Tibial artery (tissue), 4 donors: ENCODE measurements at regions not wholly inside any gene's neighbourhood (a gene's known extent, or its start where the extent isn't known, plus 50 kb on each side); places are given as distances from the start of the nearest gene placed in this dataset.

Experiments
- DNase-seq, 2 donors: peaks; one replicate each; pipeline ENCODE4 v3.0.0-alpha.2; 2019
- H3K27ac ChIP-seq, 2 donors: fragments of 200-600 bp; sonication (generic) in 1 of 2; 1 replicate in 1 of 2; 2 replicates in 1 of 2; pipeline ENCODE4 v1.5.1; 2018 to 2019; ENCODE audit warnings: mild to moderate bottlenecking in 1 of 2
- H3K27me3 ChIP-seq, 2 donors: fragments of 200-600 bp; sonication (generic) in 1 of 2; one replicate each; pipeline versions ENCODE4 v1.5.1 to v1.6.0; 2016 to 2019
- H3K36me3 ChIP-seq, 3 donors: fragments of 200-600 bp; sonication (generic) in 2 of 3; one replicate each; pipeline ENCODE4 v1.5.1; 2016 to 2019; ENCODE audit warnings: mild to moderate bottlenecking in 2 of 3
- H3K4me1 ChIP-seq, 4 donors: fragments of 200-600 bp; sonication (generic) in 2 of 4; 1 replicate in 3 of 4; 2 replicates in 1 of 4; pipeline ENCODE4 v1.5.1; 2016 to 2019
- H3K4me3 ChIP-seq, 2 donors: fragments of 200-600 bp; sonication (generic) in 1 of 2; 1 replicate in 1 of 2; 2 replicates in 1 of 2; pipeline ENCODE4 v1.5.1; 2018 to 2019; ENCODE audit warnings: mild to moderate bottlenecking in 2 of 2
- H3K9me3 ChIP-seq, 3 donors: fragments of 200-600 bp; sonication (generic) in 1 of 3; one replicate each; pipeline ENCODE4 v1.5.1; 2016 to 2019
- CTCF ChIP-seq, 2 experiments: fragments of 200-600 bp in 1 of 2; fragments of 450-650 bp in 1 of 2; IDR thresholded peaks; one replicate each; pipeline ENCODE4 v1.5.1; 2017 to 2019; ENCODE audit warnings: antibody characterized with exemption in 2 of 2, mild to moderate bottlenecking in 1 of 2, moderate library complexity in 1 of 2
- intact Hi-C: fragments of 100-400 bp; cut with DNase I; formaldehyde crosslinking; loops from one replicate; pipeline ENCODE4 v1.15.0; 2023; ENCODE audit warnings: low total_unique reads

GRCh38 chr12:91290354-91290753 is 107.7 kb upstream of the DCN start:
- Histone ChIP-seq H3K27ac (no peak overlapping the region), H3K27me3 (no peaks in the 10 kb centered on the region), H3K9me3 (no peaks in the 10 kb centered on the region), H3K36me3 (no peaks in the 10 kb centered on the region), H3K4me1 (no peaks in the 10 kb centered on the region), H3K4me3 (no peak overlapping the region)
- no peak for TF ChIP-seq CTCF (IDR thresholded peaks at IDR 0.05)
- DNase-seq, result no peak
- intact Hi-C loops, result no loop called here

GRCh38 chr12:91289906-91290305 is 107.3 kb upstream of the DCN start:
- H3K4me3 ChIP-seq, result no peak overlapping the region
- no peaks in the 10 kb centered on the region for H3K4me1 ChIP-seq
- no peak for TF ChIP-seq CTCF (IDR thresholded peaks at IDR 0.05)
- no peaks in the 10 kb centered on the region for H3K27me3 ChIP-seq
- DNase-seq, result no peak
- intact Hi-C loops, result no loop called here
- H3K36me3 ChIP-seq, result no peaks in the 10 kb centered on the region
- H3K9me3 ChIP-seq, result no peaks in the 10 kb centered on the region
- H3K27ac ChIP-seq, result no peak overlapping the region

- intact Hi-C loops, result no loop called here
- no peak for DNase-seq
- H3K27me3 ChIP-seq, result no peaks in the 10 kb centered on the region
- no peak overlapping the region for H3K4me3 ChIP-seq
- TF ChIP-seq CTCF (IDR thresholded peaks at IDR 0.05), result no peak
- no peak overlapping the region for H3K27ac ChIP-seq
- H3K36me3 ChIP-seq, result no peaks in the 10 kb centered on the region
- H3K4me1 ChIP-seq, result no peaks in the 10 kb centered on the region
- no peaks in the 10 kb centered on the region for H3K9me3 ChIP-seq
Observed at GRCh38 chr12:91289072-91289471, 106.5 kb upstream of the DCN start.

GRCh38 chr12:91287753-91288152 is 105.1 kb upstream of the DCN start:
- H3K4me1 ChIP-seq, result no peaks in the 10 kb centered on the region
- H3K9me3 ChIP-seq, result no peaks in the 10 kb centered on the region
- H3K27me3 ChIP-seq, result no peaks in the 10 kb centered on the region
- H3K27ac ChIP-seq, result no peak overlapping the region
- TF ChIP-seq CTCF (IDR thresholded peaks at IDR 0.05), result no peak
- no peak overlapping the region for H3K4me3 ChIP-seq
- DNase-seq, result no peak
- intact Hi-C loops, result no loop called here
- H3K36me3 ChIP-seq, result no peaks in the 10 kb centered on the region

DNA sequence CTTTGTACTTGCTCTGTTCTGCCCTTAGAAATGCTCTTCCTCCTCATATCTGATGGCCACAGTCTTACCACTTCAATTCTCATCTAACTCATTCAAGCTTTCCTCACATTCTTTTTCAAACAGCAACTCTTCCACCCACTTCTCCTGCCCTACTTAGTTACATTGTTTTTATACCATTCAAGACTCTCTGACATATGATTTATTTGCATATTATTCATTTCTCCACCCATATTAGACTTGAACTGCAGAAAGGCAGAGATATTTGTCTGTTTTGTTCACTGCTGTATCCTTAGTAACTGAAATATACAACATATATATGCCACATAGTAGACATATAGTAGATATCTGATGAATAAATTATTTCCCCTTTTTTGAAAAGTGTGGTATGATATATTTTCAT is 95.5 kb upstream of the DCN start:
- Histone ChIP-seq H3K36me3 (no peaks in the 10 kb centered on the region), H3K9me3 (no peaks in the 10 kb centered on the region), H3K27ac (no peak overlapping the region), H3K4me3 (no peak overlapping the region), H3K4me1 (peaks cover 0 to 33% (median 8%) of the 10 kb centered on the region in 4 donors), H3K27me3 (no peaks in the 10 kb centered on the region)
- intact Hi-C loops, result no loop called here
- no peak for TF ChIP-seq CTCF (IDR thresholded peaks at IDR 0.05)
- DNase-seq, result no peak

GRCh38 chr12:91276509-91276908 is 93.9 kb upstream of the DCN start:
- no peak for TF ChIP-seq CTCF (IDR thresholded peaks at IDR 0.05)
- Histone ChIP-seq H3K27me3 (no peaks in the 10 kb centered on the region), H3K4me1 (peaks cover 0 to 49% (median 8%) of the 10 kb centered on the region in 4 donors), H3K9me3 (no peaks in the 10 kb centered on the region), H3K36me3 (no peaks in the 10 kb centered on the region), H3K4me3 (no peak overlapping the region), H3K27ac (no peak overlapping the region)
- intact Hi-C loops, result no loop called here
- no peak for DNase-seq
